Activated CD4-positive, alpha-beta T cell treated with anti-CD3 and anti-CD28 coated beads, Interleukin-2, Interleukin-6, amounts not matched to agents 100 ng/mL and 50 ng/mL, durations not matched to agents 16 hours and 8 hours (primary cell): ENCODE measurements at regions not wholly inside any gene's neighbourhood (a gene's known extent, or its start where the extent isn't known, plus 50 kb on each side); places are given as distances from the start of the nearest gene placed in this dataset.

ENCODE experiments used
- DNase-seq: peaks from one replicate; pipeline ENCODE4 v3.0.0-alpha.2; 2020

- no peak for DNase-seq
These were observed 250.9 kb upstream of the HTR2A start for GRCh38 chr13:47147812-47148119.

GRCh38 chr13:47146991-47147811 is 250.3 kb upstream of the HTR2A start:
- DNase-seq, result no peak

GRCh38 chr13:47146136-47146535 is 249.3 kb upstream of the HTR2A start:
- DNase-seq, result no peak

GRCh38 chr13:47144782-47145181 is 247.9 kb upstream of the HTR2A start:
- no peak for DNase-seq

- DNase-seq, result no peak
These were observed 245.3 kb upstream of the HTR2A start for GRCh38 chr13:47142105-47142504.

GRCh38 chr13:47139519-47139918 is 242.7 kb upstream of the HTR2A start:
- DNase-seq, result no peak

DNA sequence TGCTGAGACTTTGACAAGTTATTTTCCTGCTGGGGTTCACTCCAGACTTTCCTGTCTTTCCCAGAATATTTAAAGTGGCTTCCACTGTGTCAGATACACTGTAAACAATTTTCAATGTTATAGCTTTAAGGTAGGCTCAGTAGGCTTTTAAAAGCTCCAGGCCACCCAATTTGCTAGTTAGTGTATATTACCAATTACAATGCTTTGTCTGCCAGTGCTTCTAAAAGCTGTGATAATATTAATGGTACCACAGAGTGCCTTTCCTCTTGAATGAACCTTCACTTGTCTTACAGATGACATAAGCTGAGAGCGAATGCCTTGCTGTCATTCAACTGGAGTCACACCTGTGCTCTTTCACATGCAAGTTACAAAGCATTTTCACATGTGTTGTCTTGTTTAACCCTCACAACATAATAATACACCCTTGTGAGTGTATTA is 239.7 kb upstream of the HTR2A start:
- no peak for DNase-seq

GRCh38 chr13:47135800-47136503 is 239.1 kb upstream of the HTR2A start:
- no peak for DNase-seq

DNA sequence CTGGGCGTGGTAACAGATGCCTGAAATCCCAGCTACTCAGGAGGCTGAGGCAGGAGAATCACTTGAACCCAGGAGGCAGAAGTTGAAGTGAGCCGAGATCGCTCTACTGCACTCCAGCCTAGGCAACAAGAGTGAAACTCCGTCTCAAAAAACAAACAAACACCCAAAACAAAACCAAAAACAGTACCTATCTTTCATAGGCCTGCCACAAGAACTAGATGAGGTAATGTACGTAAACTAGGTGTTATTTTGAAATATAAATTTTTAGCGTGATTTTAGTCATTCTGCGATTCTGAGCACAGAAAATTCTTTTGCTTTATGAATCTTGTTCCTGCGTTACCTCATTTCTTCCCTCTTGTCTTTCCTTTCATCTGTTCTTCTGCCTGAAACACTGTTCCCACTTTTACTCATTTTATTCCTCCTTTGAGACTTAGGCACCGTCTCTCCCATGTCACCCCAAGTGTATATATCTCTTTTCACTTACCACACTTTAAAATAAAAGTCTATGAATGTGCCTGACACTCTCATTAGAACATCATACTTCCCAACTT is 238.2 kb upstream of the HTR2A start:
- DNase-seq, result peak; percentile 17

- DNase-seq, result no peak
These were observed 236.2 kb upstream of the HTR2A start for GRCh38 chr13:47133011-47133445.

DNA sequence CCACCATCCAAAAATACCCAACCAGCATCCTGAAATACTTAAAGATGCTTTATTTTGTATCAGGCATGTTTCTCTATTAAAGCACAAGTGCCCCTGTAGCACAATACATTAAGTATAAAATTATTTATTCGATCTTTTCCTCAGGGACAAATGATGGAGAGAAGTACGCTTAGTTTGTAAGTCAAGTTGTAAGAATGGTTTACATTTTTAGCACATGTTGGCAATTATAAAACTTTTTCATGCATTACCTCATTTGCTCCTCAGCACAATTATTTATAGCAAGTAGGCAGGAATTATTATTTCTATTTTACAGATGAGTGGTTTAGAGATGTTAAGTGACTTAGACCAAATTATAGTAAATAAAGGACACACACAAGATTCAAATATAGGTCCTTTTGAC is 232.6 kb upstream of the HTR2A start:
- no peak for DNase-seq

GRCh38 chr13:47126432-47126831 is 229.6 kb upstream of the HTR2A start:
- DNase-seq, result no peak

DNA sequence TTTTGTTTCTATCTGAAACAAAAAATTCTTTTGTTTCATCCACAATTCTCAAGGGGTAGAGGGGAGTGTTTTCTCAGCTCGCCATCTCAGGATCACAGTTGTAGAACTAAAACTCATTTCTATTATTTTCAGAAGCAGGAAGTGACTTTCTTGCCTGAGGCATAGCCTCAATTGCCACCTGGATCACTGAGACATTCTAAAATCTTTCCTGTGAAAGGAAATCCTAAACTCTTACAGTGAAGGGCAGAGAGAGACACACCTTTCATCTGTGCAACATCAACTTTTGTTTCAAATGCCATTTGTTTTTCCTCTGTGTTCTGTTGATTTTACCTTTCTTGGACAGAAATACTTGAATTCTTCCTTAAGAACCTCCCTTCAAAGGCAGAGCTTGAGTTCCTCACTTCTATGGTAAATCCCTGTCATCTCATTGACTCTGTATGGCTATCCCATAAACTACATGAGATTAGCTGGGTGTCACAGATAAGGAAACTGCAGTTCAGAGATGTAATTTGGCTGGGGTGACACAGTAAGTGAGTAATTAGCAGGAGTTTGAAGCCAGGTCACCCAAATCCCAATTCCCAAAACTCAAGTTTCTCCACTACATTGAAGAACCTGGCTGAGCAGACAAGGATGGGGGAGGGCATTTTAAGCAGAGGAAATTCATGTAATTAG is 224.4 kb upstream of the HTR2A start:
- DNase-seq, result no peak

DNA sequence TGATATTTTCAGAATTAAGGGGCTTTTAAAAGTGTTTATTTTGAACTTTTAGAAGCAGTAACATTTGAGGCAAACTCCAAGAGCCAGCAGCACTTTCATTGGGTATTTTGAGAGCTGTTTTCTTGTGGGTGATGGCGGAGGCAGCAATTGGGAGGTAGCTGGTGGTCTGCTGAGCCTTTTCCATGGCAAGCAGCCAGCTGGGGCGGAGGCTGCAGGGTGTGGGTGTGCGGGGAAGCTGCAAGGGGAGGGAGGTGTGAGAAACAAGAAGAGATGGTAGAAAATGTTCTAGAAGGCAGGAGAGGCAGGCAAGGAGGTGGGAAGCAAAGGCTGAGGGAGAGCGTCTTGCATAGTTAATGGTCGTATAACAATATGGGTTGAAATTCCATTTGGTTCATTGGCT is 223.4 kb upstream of the HTR2A start:
- DNase-seq, result no peak

DNA sequence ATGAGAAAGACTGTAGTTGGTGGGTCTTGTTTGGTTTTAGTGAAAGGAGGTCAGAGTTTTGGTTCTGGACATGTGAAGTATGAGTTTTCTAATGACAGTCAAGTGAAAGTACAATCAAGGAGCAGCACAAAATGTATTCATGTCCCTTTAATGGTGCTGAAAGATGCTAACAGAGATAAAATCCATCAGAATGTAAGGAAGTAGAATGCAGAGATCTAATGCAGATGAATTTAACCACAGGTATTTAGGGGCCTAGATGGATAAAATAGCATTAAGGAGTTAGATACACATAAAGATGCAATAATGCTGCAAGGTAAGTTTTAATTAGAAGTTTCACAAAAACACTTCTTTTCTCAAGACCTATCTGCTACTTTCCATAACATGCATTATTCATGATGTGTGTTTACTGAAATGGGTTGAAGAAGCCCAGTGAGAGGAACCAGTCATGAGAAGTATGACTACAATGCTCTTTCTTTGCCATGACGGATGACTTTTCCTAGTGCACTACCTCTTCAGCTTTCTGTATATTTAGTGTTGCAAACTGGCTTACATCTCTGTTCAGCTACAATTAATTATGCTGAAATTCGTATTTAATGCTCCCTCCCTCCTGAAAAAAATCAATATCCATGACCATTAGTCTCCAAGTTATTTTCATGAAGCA is 222.9 kb upstream of the HTR2A start:
- no peak for DNase-seq

GRCh38 chr13:47117268-47117667 is 220.4 kb upstream of the HTR2A start:
- DNase-seq, result no peak

DNA sequence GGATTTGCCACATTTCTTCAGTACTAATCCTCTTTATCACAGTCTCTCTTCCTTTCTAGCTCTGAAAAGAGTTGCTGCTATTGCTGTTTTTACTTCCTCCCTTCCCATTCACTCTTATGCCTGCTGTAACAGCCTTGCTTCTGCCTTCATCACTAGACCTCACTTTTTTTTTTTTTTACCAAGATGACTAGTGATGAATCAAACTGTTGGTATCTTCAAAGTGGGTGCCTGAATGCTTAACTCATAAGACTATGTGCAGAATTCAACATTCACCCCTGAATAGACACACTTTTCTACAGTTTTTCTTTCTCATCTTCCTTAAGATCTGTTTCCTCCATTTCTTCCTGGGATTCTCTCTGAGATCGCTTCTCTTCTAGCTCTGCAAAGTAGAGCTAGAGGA is 217.2 kb upstream of the HTR2A start:
- DNase-seq, result no peak

- DNase-seq, result no peak
These were observed 216.0 kb upstream of the HTR2A start for GRCh38 chr13:47112903-47113299.

GRCh38 chr13:47112205-47112902 is 215.5 kb upstream of the HTR2A start:
- DNase-seq, result peak; percentile 2

DNA sequence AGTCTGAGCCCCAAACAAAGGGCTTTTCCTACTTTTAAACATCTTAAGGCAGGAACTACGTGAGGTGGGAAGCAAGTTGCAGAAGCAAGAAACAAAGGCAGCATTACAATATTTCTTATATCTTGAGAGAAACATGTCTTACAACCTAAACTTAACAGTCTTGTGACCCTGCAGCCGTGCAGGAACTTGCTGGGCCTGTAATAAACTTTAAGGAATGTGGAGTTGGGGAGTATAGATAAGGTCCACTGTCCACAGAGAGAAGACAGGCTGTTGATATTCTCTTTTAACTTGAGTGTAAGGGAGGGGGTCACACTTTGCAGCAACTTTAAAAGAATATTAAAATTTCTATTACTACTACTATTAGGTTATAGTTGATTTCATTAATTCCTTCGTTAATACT is 214.6 kb upstream of the HTR2A start:
- DNase-seq, result no peak

DNA sequence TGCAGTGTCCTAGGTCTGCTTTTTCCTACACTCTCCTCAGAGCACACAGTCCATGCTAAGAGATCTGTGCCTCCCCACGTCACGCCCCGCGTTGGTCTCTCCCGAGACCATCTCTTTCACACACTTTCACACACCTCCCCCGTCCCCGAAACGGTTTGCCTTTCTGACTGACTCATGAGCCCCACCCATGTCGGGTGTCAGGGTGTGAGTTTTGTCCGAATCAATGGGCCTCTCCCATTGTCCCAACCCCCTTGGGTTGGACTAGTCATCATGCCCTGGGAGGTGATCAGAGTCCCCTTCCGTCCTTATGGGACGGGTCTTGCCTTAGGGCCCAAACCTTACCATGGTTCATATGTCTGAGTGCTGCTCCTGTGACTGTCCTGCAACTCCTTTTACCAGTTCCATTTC is 214.0 kb upstream of the HTR2A start:
- no peak for DNase-seq

- DNase-seq, result no peak
These were observed 213.3 kb upstream of the HTR2A start for GRCh38 chr13:47110141-47110540.

DNA sequence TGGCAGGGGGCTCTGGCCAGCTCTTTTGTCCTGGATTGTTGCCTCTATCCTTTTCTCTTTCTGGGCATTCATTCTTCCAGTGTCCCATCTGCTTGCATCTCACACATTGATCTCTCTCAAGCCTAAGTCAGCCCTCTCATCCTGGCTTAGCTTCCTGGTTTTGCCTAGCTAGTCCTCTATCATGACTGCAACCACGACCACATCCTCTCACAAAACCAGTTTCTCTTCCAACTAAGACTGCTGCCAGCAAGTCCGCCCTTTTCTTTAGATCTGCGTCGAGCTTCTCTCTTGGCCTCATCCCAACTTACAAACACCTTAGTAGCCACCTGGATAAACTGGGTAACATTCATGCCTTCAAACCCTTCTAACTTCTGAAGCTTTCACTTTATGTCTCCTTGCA is 212.2 kb upstream of the HTR2A start:
- DNase-seq, result peak; percentile 4
